Activated CD8-positive, alpha-beta T cell treated with anti-CD3 and anti-CD28 coated beads, Interleukin-2, amount 10 ng/mL, durations not matched to agents 7 days and 5 days (primary cell): ENCODE measurements at regions not wholly inside any gene's neighbourhood (a gene's known extent, or its start where the extent isn't known, plus 50 kb on each side); places are given as distances from the start of the nearest gene placed in this dataset.

Experiments
- ATAC-seq: fragments of 150-1000 bp; cut with Tn5 transposase; one replicate; pipeline ENCODE4 v1.10.0; 2021; ENCODE audit warnings: moderate library complexity
- CTCF ChIA-PET: fragments of 350-600 bp; sonication (Branson Sonifier 250); formaldehyde crosslinking; loops from one replicate; lab custom pipeline; 2021; ENCODE audit warnings: antibody characterized with exemption; lab: Charles Lee
- POLR2A ChIA-PET: fragments of 350-600 bp; sonication (Branson Sonifier 250); formaldehyde crosslinking; loops from one replicate; lab custom pipeline; 2021; ENCODE audit warnings: antibody characterized with exemption; lab: Charles Lee
- DNase-seq: peaks from one replicate; pipeline ENCODE4 v3.0.0-alpha.2; 2020
- H3K27ac Mint-ChIP-seq: one replicate; pipeline ENCODE4 v1.8.0; 2021; ENCODE audit warnings: mild to moderate bottlenecking, mixed read lengths
- H3K27me3 Mint-ChIP-seq: one replicate; pipeline ENCODE4 v1.8.0; 2021; ENCODE audit warnings: low read depth, mixed read lengths
- H3K36me3 Mint-ChIP-seq: one replicate; pipeline ENCODE4 v1.8.0; 2021; ENCODE audit warnings: low read depth, mixed read lengths
- H3K4me1 Mint-ChIP-seq: one replicate; pipeline ENCODE4 v1.8.0; 2021; ENCODE audit warnings: low read depth, mixed read lengths
- H3K4me3 Mint-ChIP-seq: one replicate; pipeline ENCODE4 v1.8.0; 2021; ENCODE audit warnings: mild to moderate bottlenecking, mixed read lengths
- H3K9me3 Mint-ChIP-seq: one replicate; pipeline ENCODE4 v1.8.0; 2022; ENCODE audit warnings: mixed read lengths; ENCODE audit not compliant: insufficient read depth

DNA sequence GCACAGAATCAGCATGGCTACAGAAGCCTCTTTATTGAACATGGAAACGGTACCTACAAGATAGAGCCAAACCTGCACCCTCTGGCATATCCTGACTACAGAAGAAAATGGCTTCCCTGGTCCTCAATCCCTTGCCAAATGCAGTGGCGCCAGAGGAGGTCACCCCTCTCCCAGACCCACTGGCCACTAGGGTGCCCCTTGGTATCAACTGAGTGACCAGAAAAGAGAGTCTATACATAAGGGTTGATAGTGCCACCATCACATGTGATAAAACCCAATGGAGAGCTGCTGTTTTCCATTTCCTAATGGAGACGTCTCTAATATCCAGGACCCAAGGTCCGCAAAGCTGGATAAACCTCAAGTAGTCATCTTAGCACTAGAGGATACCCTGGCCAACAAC lies 52.7 kb upstream of the ALK start:
- Mint-ChIP-seq H3K4me1 (no peaks in the 10 kb centered on the region), H3K4me3 (no peak overlapping the region), H3K27me3 (no peaks in the 10 kb centered on the region), H3K36me3 (no peaks in the 10 kb centered on the region), H3K9me3 (no peaks in the 10 kb centered on the region), H3K27ac (no peak overlapping the region)
- ATAC-seq (no peak), DNase-seq (no peak)
- ChIA-PET CTCF (no interaction called here), POLR2A (no interaction called here)

- no peak overlapping the region for H3K27ac Mint-ChIP-seq
- no peak for ATAC-seq
- no peaks in the 10 kb centered on the region for H3K27me3 Mint-ChIP-seq
- no peak overlapping the region for H3K4me3 Mint-ChIP-seq
- H3K9me3 Mint-ChIP-seq: no peaks in the 10 kb centered on the region
- H3K36me3 Mint-ChIP-seq: no peaks in the 10 kb centered on the region
- POLR2A ChIA-PET: no interaction called here
- CTCF ChIA-PET: no interaction called here
- no peak for DNase-seq
- H3K4me1 Mint-ChIP-seq: no peaks in the 10 kb centered on the region
Measured at GRCh38 chr2:29977284-29977683, 55.9 kb upstream of the ALK start.

- Mint-ChIP-seq H3K4me3 (no peak overlapping the region), H3K36me3 (no peaks in the 10 kb centered on the region), H3K27ac (no peak overlapping the region), H3K4me1 (no peaks in the 10 kb centered on the region), H3K27me3 (peaks cover 4% of the 10 kb centered on the region), H3K9me3 (no peaks in the 10 kb centered on the region)
- ChIA-PET POLR2A (no interaction called here), CTCF (no interaction called here)
- ATAC-seq (no peak), DNase-seq (no peak)
Measured at GRCh38 chr2:29981402-29981801, 60.0 kb upstream of the ALK start.

GRCh38 chr2:29983308-29983707 lies 61.9 kb upstream of the ALK start:
- H3K27ac Mint-ChIP-seq: no peak overlapping the region
- DNase-seq (no peak), ATAC-seq (no peak)
- ChIA-PET CTCF (no interaction called here), POLR2A (no interaction called here)
- H3K27me3 Mint-ChIP-seq: peaks cover 4% of the 10 kb centered on the region
- no peak overlapping the region for H3K4me3 Mint-ChIP-seq
- no peaks in the 10 kb centered on the region for H3K4me1 Mint-ChIP-seq
- H3K9me3 Mint-ChIP-seq: no peaks in the 10 kb centered on the region
- no peaks in the 10 kb centered on the region for H3K36me3 Mint-ChIP-seq

- DNase-seq: no peak
- POLR2A ChIA-PET: no interaction called here
- H3K36me3 Mint-ChIP-seq: no peaks in the 10 kb centered on the region
- no peak for ATAC-seq
- CTCF ChIA-PET: no interaction called here
- no peaks in the 10 kb centered on the region for H3K4me1 Mint-ChIP-seq
- H3K4me3 Mint-ChIP-seq: no peak overlapping the region
- H3K9me3 Mint-ChIP-seq: no peaks in the 10 kb centered on the region
- peaks cover 4% of the 10 kb centered on the region for H3K27me3 Mint-ChIP-seq
- H3K27ac Mint-ChIP-seq: no peak overlapping the region
Measured at GRCh38 chr2:29987146-29987545, 65.8 kb upstream of the ALK start.

DNA sequence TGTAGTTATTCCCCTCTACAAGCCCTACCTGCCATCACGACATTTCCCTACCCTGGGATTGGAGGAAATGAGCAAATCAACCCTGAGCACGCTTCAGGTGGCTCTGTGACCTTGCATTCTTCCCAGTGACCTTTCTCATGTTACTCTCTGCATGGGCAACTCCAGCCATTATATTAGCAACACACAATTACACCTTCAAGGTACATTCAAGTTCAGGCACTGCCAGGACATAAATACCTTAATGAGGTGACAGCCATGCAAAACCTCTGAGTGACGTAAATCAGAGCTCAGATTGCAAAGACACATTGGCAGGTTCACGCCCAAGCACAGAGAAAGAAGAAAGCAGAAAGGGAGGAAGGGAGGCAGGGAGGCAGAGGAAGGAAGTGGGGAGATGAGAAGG lies 68.7 kb upstream of the ALK start:
- no peaks in the 10 kb centered on the region for H3K4me1 Mint-ChIP-seq

GRCh38 chr2:29991086-29991485 lies 69.7 kb upstream of the ALK start:
- CTCF ChIA-PET: no interaction called here
- no peak for DNase-seq
- Mint-ChIP-seq H3K4me1 (no peaks in the 10 kb centered on the region), H3K4me3 (no peak overlapping the region), H3K36me3 (no peaks in the 10 kb centered on the region), H3K9me3 (no peaks in the 10 kb centered on the region), H3K27ac (no peak overlapping the region), H3K27me3 (peaks cover 8% of the 10 kb centered on the region)
- POLR2A ChIA-PET: no interaction called here
- ATAC-seq: no peak

More for the DNA sequence above, 68.7 kb upstream of the ALK start:
- Mint-ChIP-seq H3K4me3 (no peak overlapping the region), H3K27me3 (peaks cover 4% of the 10 kb centered on the region), H3K9me3 (no peaks in the 10 kb centered on the region), H3K36me3 (no peaks in the 10 kb centered on the region), H3K27ac (no peak overlapping the region)
- ChIA-PET CTCF (no interaction called here), POLR2A (no interaction called here)
- no peak for ATAC-seq
- DNase-seq: no peak

DNA sequence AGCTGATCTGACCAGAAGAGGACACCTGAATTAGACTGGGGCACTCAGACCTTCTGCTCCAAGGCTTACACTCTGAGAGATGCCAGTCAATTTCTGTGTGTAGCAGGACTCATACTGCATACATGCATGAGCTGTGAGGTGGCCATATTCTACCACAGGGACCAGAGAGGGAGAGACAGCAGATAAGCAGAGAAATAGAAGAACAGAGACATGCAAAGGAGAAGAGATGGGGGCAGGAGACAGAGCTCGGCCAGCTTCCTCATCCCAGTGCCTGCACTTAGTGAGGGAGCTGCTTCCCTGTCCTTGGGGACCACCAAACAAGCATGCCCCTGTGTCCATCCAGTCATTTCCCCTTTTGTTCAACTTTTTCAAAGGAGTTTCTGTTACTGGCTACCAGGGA lies 73.9 kb upstream of the ALK start:
- no peak for ATAC-seq
- Mint-ChIP-seq H3K36me3 (no peaks in the 10 kb centered on the region), H3K27me3 (peaks cover 17% of the 10 kb centered on the region), H3K4me3 (no peak overlapping the region), H3K4me1 (no peaks in the 10 kb centered on the region), H3K9me3 (no peaks in the 10 kb centered on the region), H3K27ac (no peak overlapping the region)
- DNase-seq: no peak
- ChIA-PET CTCF (no interaction called here), POLR2A (no interaction called here)

DNA sequence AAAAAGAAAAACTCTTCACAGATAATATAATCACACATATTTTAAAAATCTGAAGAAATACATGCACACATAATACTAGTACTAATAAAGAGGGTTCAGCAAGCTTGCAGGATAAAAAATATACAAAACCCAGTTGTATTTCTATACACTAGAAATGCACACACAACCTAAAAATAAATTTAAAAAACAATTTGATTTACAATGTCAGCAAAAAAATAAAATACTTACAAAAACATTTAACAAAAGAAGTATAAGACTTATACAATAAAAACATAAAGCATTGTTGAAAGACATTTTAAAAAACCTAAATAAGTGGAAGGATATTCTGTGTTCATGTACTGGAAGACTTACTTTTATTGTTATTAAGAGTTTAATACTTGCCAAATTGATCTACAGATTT lies 81.7 kb upstream of the ALK start:
- Mint-ChIP-seq H3K27ac (no peak overlapping the region), H3K4me3 (no peak overlapping the region), H3K9me3 (no peaks in the 10 kb centered on the region), H3K27me3 (peaks cover 4% of the 10 kb centered on the region), H3K36me3 (no peaks in the 10 kb centered on the region), H3K4me1 (no peaks in the 10 kb centered on the region)
- ChIA-PET POLR2A (no interaction called here), CTCF (no interaction called here)
- DNase-seq (no peak), ATAC-seq (no peak)

GRCh38 chr2:30022444-30023071 lies 101.2 kb upstream of the ALK start:
- Mint-ChIP-seq H3K27me3 (peaks cover 10% of the 10 kb centered on the region), H3K4me3 (no peak overlapping the region), H3K4me1 (no peaks in the 10 kb centered on the region), H3K27ac (no peak overlapping the region), H3K9me3 (no peaks in the 10 kb centered on the region), H3K36me3 (no peaks in the 10 kb centered on the region)
- ATAC-seq: no peak
- no peak for DNase-seq
- ChIA-PET POLR2A (interaction anchor here (0.6 kb wide), 1 partner anchor 130 kb away, joined by 3 read pairs; no protein-coding TSS in a partner anchor), CTCF (interaction anchor here (1.5 kb wide), 1 partner anchor 99 kb away, joined by 4 read pairs; no protein-coding TSS in a partner anchor)

DNA sequence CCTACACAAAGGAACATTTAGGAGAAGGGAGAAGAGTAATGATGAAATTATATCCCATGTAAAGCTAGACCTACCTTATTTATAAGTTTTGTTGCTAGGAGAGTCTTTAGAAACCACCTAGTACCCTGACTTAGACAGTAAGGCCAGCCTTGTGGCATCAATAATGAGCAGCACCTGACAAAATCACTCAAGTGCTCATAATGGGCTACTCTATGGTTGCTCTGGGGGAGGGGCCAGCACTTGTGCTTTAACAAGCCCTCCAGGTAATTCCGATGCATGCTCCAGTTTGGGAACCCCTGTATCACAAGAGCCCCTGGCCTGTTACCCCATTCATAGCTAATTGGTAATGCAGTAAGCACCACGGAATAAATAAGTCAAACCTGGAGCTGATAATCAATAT lies 102.9 kb upstream of the ALK start:
- H3K27ac Mint-ChIP-seq: no peak overlapping the region
- H3K36me3 Mint-ChIP-seq: no peaks in the 10 kb centered on the region
- H3K4me3 Mint-ChIP-seq: no peak overlapping the region
- H3K4me1 Mint-ChIP-seq: no peaks in the 10 kb centered on the region
- H3K9me3 Mint-ChIP-seq: no peaks in the 10 kb centered on the region
- ATAC-seq: no peak
- H3K27me3 Mint-ChIP-seq: peaks cover 7% of the 10 kb centered on the region
- ChIA-PET CTCF (no interaction called here), POLR2A (no interaction called here)
- no peak for DNase-seq

- CTCF ChIA-PET: interaction anchor here (0.9 kb wide), 1 partner anchor 103 kb away, joined by 5 read pairs; no protein-coding TSS in a partner anchor
- H3K4me1 Mint-ChIP-seq: no peaks in the 10 kb centered on the region
- H3K36me3 Mint-ChIP-seq: no peaks in the 10 kb centered on the region
- peaks cover 7% of the 10 kb centered on the region for H3K27me3 Mint-ChIP-seq
- ATAC-seq: no peak
- no peaks in the 10 kb centered on the region for H3K9me3 Mint-ChIP-seq
- POLR2A ChIA-PET: interaction anchor here (0.6 kb wide), 1 partner anchor 56 kb away, joined by 3 read pairs; no protein-coding TSS in a partner anchor
- no peak overlapping the region for H3K27ac Mint-ChIP-seq
- H3K4me3 Mint-ChIP-seq: no peak overlapping the region
- no peak for DNase-seq
Measured at GRCh38 chr2:30026091-30027055, 105.0 kb upstream of the ALK start.
